ENCODE measurements at regions not wholly inside any gene's neighbourhood (a gene's known extent, or its start where the extent isn't known, plus 50 kb on each side); places are given as distances from the start of the nearest gene placed in this dataset.
"Not testable (repeated sequence)": the region's sequence is repeated elsewhere in the genome, so short reads cannot be mapped to it uniquely, and the experiment has no call there.

DNA sequence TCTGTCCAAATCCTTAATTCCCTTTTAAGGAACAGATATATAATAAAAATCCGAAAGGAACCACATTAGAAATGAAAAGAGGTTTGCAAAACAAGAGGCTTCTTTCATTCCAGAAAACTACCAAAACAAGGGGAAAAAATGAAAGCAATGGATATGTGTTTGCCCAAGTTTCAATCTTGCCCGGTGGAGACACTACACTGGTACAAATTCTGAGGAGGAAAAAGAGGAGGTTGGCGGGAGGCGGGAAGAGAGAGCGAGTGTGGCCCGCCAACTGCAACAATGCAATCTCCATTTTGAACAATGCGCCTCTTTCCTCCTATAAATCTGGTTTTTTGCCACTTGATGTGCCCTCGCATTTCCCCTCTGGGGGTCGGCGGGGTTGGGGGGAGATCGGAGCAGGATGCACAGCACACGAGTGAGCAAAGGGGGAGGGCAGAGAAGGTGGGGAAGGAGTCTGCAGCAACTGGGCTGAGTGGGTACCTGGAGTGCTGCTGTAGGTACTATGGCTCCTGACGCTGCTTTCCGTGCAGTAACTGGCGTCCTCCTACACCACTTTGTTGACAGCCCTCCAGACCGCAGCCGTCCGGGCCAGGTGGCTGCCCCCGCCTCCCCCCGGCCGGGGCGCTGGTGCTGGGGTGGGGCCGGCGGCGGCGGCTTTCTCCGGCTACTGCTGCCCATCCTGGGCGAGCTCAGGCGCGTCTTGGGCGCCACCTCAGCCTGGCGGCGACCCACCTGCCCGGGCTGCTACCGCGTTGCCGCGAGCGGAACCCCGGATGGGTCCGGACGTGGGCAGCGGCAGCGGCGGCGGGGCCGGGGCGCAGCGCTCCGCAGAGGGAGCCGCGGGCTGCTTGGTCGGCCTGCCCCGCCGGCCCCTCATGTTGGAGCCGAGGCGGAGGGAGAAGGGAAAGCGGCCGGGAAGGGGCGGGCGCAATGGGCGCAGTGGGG, 93.8 kb upstream of the PLEKHM1 start:
- peak; percentile 86 for ATAC-seq
- H3K4me3 ChIP-seq (ENCODE audit: low read depth in 2 of 2, low read length in 2 of 2): peak overlapping the region; percentile 82 to 83
- DNase-seq (ENCODE audit: low read depth, low spot score): no peak
- H3K9me3 ChIP-seq (ENCODE audit: control insufficient read depth, insufficient read depth, low read depth, low read length): no peaks in the 10 kb centered on the region
- H3K27me3 ChIP-seq (ENCODE audit: control insufficient read depth, insufficient read depth, low read length): no peaks in the 10 kb centered on the region
- H3K36me3 ChIP-seq (ENCODE audit: control insufficient read depth, insufficient read depth, low read length): peaks cover 5% of the 10 kb centered on the region; the same call in 1 of the 2 replicates
- in situ Hi-C loops (cut with HindIII; ENCODE audit: low pct_unique_long_range_greater_than_20kb, low sequenced_read_pairs) (no loop called here), intact Hi-C loops (cut with micrococcal nuclease; ENCODE audit: unreplicated experiment) (no loop called here)
- ChIA-PET POLR2A (no interaction called here), CTCF (interaction anchor here (0.6 kb wide), 1 partner anchor 609 kb away, joined by 4 read pairs; the partner anchor contains the start of gene KANSL1)
- H3K27ac ChIP-seq (ENCODE audit: low read length): peak overlapping the region; percentile 70
- no TSS peak for BruUV-seq (replicated peaks)
- H3K4me1 ChIP-seq (ENCODE audit: control insufficient read depth, insufficient read depth, low read length): no peaks in the 10 kb centered on the region; the same call in 1 of the 2 replicates
- TF ChIP-seq POLR2AphosphoS5 (IDR thresholded peaks at IDR 0.05; ENCODE audit: low read depth, low read length) (no peak), SIN3A (IDR thresholded peaks at IDR 0.05; ENCODE audit: borderline replicate concordance, insufficient read depth, low read depth, low read length) (0 out of 2 replicates have a peak, but pooled peaks have one; percentile 51)

DNA sequence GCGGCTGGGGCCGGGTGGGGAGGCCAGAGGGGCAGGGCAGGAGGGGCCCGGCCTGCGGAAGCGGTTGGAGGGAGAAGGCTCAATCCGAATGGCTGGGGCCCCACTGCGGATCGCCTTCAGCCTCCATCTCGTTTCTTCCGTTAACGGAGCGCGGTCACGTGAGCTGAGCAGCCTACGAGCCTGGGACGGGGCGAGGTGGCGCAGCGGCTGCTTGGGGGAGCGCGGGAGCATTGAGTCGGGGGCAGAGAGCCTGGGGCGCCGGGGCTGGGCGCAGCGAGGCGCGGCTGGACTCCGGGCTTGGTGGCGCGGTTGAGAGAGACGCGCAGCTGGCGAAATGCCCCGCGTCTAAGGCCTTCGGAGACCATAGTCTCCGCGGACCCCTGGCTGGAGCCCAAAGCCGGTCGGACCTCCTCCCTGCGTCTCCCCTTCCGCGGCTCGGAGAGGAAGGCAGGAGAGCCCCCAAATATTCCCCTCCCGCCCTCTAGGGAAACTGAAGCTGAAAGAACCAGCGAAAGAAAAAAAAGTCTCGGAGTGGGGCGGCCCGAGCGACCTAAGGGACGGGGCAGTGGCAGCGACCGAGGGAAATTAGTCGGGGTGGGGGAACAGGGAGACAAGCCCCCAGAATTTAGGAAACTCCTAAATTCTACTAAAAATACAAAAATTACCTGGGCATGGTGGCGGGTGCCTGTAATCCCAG, 94.7 kb upstream of the PLEKHM1 start:
- peak; percentile 88 for ATAC-seq

DNA sequence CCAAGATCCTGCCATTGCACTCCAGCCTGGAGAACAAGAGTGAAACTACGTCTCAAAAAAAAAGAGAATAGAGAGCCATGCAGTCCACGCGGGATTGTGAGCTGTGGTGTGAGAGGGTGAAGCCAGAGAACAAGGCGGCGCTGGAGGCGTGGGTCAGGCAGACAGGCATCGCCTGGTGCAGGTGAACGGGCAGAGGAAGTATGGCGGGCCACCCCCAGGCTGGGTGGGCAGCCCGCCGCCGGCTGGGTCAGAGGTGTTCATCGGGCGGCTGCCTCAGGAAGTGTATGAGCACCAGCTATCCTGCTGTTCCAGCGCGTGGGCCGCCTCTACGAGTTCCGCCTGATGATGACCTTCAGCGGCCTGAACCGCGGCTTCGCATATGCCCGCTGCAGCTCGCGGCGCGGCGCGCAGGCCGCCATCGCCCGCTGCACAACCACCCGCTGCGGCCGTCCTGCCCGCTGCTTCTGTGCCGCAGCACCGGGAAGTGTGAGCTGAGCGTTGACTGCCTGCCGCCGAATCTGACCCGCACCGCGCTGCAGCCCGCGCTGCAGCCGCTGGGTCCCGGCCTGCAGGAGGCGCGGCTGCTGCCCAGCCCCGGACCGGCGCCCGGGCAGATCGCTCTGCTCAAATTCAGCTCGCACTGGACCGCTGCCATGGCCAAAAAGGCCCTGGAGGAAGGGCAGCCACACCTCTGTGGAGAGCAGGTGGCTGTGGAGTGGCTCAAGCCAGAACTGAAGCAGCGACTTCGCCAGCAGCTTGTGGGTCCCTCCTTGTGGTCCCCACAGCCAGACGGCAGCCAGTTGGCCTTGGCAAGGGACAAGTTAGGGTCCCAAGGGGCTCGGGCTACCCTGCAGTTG, 95.5 kb upstream of the PLEKHM1 start:
- H3K4me1 ChIP-seq (ENCODE audit: control insufficient read depth, insufficient read depth, low read length); H3K27me3 ChIP-seq (ENCODE audit: control insufficient read depth, insufficient read depth, low read length); CTCF ChIA-PET; H3K9me3 ChIP-seq (ENCODE audit: control insufficient read depth, insufficient read depth, low read depth, low read length); DNase-seq (ENCODE audit: low read depth, low spot score); intact Hi-C loops (cut with micrococcal nuclease; ENCODE audit: unreplicated experiment); H3K36me3 ChIP-seq (ENCODE audit: control insufficient read depth, insufficient read depth, low read length); in situ Hi-C loops (cut with HindIII; ENCODE audit: low pct_unique_long_range_greater_than_20kb, low sequenced_read_pairs); H3K27ac ChIP-seq (ENCODE audit: low read length); BruUV-seq (replicated peaks): not testable (repeated sequence)
- ATAC-seq: peak; percentile 43
- H3K4me3 ChIP-seq (ENCODE audit: low read depth in 2 of 2, low read length in 2 of 2): peak overlapping the region; percentile 24 to 82; a peak in 2 of 4 replicates
- POLR2A ChIA-PET: interaction anchor here (0.6 kb wide), 1 partner anchor 674 kb away, joined by 3 read pairs; no protein-coding TSS in a partner anchor

More for the DNA sequence above, 94.7 kb upstream of the PLEKHM1 start:
- in situ Hi-C loops (cut with HindIII; ENCODE audit: low pct_unique_long_range_greater_than_20kb, low sequenced_read_pairs); H3K9me3 ChIP-seq (ENCODE audit: control insufficient read depth, insufficient read depth, low read depth, low read length); H3K36me3 ChIP-seq (ENCODE audit: control insufficient read depth, insufficient read depth, low read length); BruUV-seq (replicated peaks); intact Hi-C loops (cut with micrococcal nuclease; ENCODE audit: unreplicated experiment); H3K4me1 ChIP-seq (ENCODE audit: control insufficient read depth, insufficient read depth, low read length); H3K27me3 ChIP-seq (ENCODE audit: control insufficient read depth, insufficient read depth, low read length); DNase-seq (ENCODE audit: low read depth, low spot score); CTCF ChIA-PET: not testable (repeated sequence)
- POLR2A ChIA-PET: interaction anchor here (0.6 kb wide), 1 partner anchor 675 kb away, joined by 3 read pairs; no protein-coding TSS in a partner anchor
- peak overlapping the region; percentile 82 to 83 for H3K4me3 ChIP-seq (ENCODE audit: low read depth in 2 of 2, low read length in 2 of 2)
- H3K27ac ChIP-seq (ENCODE audit: low read length): peak overlapping the region; percentile 70; the same call in 1 of the 2 replicates

DNA sequence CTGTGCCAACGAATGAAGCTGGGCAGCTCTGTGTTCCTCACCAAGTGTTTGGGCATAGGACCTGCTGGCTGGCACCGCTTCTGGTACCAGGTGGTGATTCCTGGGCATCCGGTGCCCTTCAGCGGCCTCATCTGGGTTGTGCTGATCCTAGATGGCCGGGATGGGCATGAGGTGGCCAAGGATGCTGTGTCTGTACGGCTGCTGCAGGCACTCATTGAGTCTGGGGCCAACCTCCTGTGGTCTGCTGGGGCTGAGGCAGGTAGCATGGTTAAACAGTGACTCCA, 96.1 kb upstream of the PLEKHM1 start:
- H3K4me1 ChIP-seq (ENCODE audit: control insufficient read depth, insufficient read depth, low read length); CTCF ChIA-PET; BruUV-seq (replicated peaks); H3K27me3 ChIP-seq (ENCODE audit: control insufficient read depth, insufficient read depth, low read length); in situ Hi-C loops (cut with HindIII; ENCODE audit: low pct_unique_long_range_greater_than_20kb, low sequenced_read_pairs); H3K4me3 ChIP-seq (ENCODE audit: low read depth in 2 of 2, low read length in 2 of 2); H3K27ac ChIP-seq (ENCODE audit: low read length); H3K9me3 ChIP-seq (ENCODE audit: control insufficient read depth, insufficient read depth, low read depth, low read length); ATAC-seq; H3K36me3 ChIP-seq (ENCODE audit: control insufficient read depth, insufficient read depth, low read length); POLR2A ChIA-PET; DNase-seq (ENCODE audit: low read depth, low spot score); intact Hi-C loops (cut with micrococcal nuclease; ENCODE audit: unreplicated experiment): not testable (repeated sequence)

All from Panc1 (cell line).